ENCODE measurements at regions not wholly inside any gene's neighbourhood (a gene's known extent, or its start where the extent isn't known, plus 50 kb on each side); places are given as distances from the start of the nearest gene placed in this dataset.

DNA sequence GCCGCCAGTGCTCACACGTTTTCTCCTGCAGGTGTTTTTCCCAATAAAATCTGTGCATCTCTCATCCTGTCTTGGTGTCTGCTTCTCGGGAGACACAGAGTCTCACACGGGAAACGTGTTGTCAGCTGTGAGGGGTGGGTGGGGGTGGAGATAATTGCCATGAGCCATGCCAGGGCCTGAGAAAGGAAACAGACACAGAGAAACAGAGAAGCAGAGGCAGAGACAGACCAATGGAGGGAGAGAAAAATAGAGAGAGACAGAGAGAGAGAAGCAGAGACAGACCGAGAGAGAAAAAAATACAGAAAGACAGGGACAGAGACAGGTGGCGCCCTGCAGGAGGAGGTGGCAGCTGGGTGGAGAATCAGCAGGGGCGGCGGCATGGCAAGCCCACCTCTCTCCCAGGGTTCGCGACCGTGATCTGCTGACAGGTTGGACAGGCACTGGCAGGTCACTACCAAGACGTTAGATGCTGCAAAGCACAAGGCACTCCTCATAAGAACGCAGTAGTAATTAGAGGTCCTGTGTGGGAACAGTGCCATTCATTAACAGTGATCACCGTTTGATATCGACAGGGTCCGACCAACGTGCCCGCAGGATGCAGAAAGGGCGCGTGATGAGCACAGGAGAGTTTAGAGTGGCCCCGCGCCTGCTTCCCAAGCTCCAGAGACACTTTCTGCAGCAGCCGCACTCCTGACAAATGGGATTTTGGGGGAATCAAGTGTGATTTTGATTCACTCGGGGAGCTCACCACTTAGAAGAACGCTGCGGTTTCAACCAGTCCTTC is 70.5 kb upstream of the INSIG1 start:
- Histone ChIP-seq H4K20me1 (ENCODE audit: insufficient read depth) (no peaks in the 10 kb centered on the region), H3K79me2 (ENCODE audit: insufficient read depth, low read depth) (no peaks in the 10 kb centered on the region), H3K36me3 (ENCODE audit: insufficient read depth) (no peaks in the 10 kb centered on the region), H3K9ac (no peak overlapping the region), H2AFZ (ENCODE audit: low read depth) (no peak overlapping the region), H3K27ac (no peak overlapping the region), H3K4me1 (ENCODE audit: low read depth, poor library complexity, severe bottlenecking) (no peaks in the 10 kb centered on the region), H3K27me3 (ENCODE audit: insufficient read depth, low read depth) (no peaks in the 10 kb centered on the region; the same call in 1 of the 2 replicates), H3K4me2 (no peak overlapping the region), H3K4me3 (IDR thresholded peaks at IDR 0.05; ENCODE audit: insufficient read depth, low read depth, low read length) (no peak overlapping the region)
- no peak for TF ChIP-seq CTCF (conservative IDR thresholded peaks at IDR 0.05; ENCODE audit: low read depth, low read length)

DNA sequence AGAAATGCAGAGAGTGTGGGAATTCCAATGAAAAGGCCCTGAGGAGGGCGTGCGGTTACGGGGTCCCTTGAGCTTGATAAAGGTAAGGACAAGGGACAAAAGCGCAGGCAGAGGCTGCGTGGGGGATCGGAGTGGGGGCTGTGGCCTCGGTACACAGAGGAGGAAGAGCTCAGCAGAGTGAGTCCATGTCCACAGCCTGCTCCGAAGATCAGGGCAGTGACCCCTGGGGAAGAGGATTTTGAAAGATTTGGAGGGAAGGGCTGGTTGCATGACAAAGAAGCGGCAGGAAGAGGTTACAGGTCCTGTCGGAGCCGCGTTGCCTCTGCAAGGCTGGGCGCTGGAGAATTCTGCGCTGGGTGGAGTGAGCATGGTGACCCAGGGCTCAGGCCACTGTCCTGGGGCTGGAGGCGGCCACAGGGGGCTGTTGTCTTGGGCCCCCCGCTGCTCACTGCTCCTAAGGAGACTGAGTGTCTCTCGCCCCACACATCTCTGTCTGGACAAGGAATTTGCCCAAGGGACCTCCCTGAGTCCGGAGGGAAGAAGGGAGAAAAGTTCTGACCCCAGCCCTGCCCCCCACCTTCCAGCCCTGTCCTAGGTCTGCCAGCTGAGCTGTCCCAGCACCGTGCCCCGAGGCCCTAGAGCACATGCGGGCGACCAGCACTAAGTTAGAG is 69.8 kb upstream of the INSIG1 start:
- no peak overlapping the region for H2AFZ ChIP-seq (ENCODE audit: low read depth)
- H3K9ac ChIP-seq, result no peak overlapping the region
- no peaks in the 10 kb centered on the region for H3K36me3 ChIP-seq (ENCODE audit: insufficient read depth)
- H4K20me1 ChIP-seq (ENCODE audit: insufficient read depth), result no peaks in the 10 kb centered on the region
- H3K27ac ChIP-seq, result no peak overlapping the region
- no peaks in the 10 kb centered on the region for H3K79me2 ChIP-seq (ENCODE audit: insufficient read depth, low read depth)
- H3K4me3 ChIP-seq (IDR thresholded peaks at IDR 0.05; ENCODE audit: insufficient read depth, low read depth, low read length), result no peak overlapping the region
- no peak for TF ChIP-seq CTCF (conservative IDR thresholded peaks at IDR 0.05; ENCODE audit: low read depth, low read length)
- no peaks in the 10 kb centered on the region; the same call in 1 of the 2 replicates for H3K27me3 ChIP-seq (ENCODE audit: insufficient read depth, low read depth)
- H3K4me2 ChIP-seq, result no peak overlapping the region
- no peaks in the 10 kb centered on the region for H3K4me1 ChIP-seq (ENCODE audit: low read depth, poor library complexity, severe bottlenecking)

GRCh38 chr7:155228459-155228845 is 69.2 kb upstream of the INSIG1 start:
- H3K27ac ChIP-seq, result no peak overlapping the region
- H4K20me1 ChIP-seq (ENCODE audit: insufficient read depth), result no peaks in the 10 kb centered on the region
- no peak for TF ChIP-seq CTCF (conservative IDR thresholded peaks at IDR 0.05; ENCODE audit: low read depth, low read length)
- H3K4me1 ChIP-seq (ENCODE audit: low read depth, poor library complexity, severe bottlenecking), result no peaks in the 10 kb centered on the region
- no peak overlapping the region for H3K4me2 ChIP-seq
- H3K9ac ChIP-seq, result no peak overlapping the region
- no peaks in the 10 kb centered on the region; the same call in 1 of the 2 replicates for H3K27me3 ChIP-seq (ENCODE audit: insufficient read depth, low read depth)
- no peak overlapping the region for H3K4me3 ChIP-seq (IDR thresholded peaks at IDR 0.05; ENCODE audit: insufficient read depth, low read depth, low read length)
- no peak overlapping the region for H2AFZ ChIP-seq (ENCODE audit: low read depth)
- no peaks in the 10 kb centered on the region for H3K36me3 ChIP-seq (ENCODE audit: insufficient read depth)
- no peaks in the 10 kb centered on the region for H3K79me2 ChIP-seq (ENCODE audit: insufficient read depth, low read depth)

DNA sequence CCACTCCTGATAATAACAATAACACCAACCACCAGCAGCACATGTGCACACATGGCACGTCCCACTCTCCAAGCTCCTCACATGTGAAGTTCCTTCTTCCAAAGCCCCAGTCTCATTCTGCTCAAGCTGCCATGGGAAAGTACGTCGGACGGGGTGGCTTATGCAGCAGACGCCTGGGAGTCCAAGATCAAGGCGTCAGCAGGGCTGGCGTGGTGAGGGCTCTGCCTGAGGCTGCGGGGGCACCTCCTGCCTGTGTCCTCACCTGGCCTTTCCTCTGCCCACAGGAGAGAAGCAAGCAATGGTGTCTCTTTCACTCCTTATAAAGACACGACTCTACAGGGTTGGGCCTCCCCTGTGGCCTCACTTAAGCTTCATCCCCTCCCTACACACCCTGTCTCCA is 68.8 kb upstream of the INSIG1 start:
- Histone ChIP-seq H2AFZ (ENCODE audit: low read depth) (no peak overlapping the region), H3K4me1 (ENCODE audit: low read depth, poor library complexity, severe bottlenecking) (no peaks in the 10 kb centered on the region), H3K27me3 (ENCODE audit: insufficient read depth, low read depth) (no peaks in the 10 kb centered on the region; the same call in 1 of the 2 replicates), H3K4me2 (no peak overlapping the region), H3K9ac (no peak overlapping the region), H3K36me3 (ENCODE audit: insufficient read depth) (no peaks in the 10 kb centered on the region), H3K4me3 (IDR thresholded peaks at IDR 0.05; ENCODE audit: insufficient read depth, low read depth, low read length) (no peak overlapping the region), H4K20me1 (ENCODE audit: insufficient read depth) (no peaks in the 10 kb centered on the region), H3K79me2 (ENCODE audit: insufficient read depth, low read depth) (no peaks in the 10 kb centered on the region), H3K27ac (no peak overlapping the region)
- no peak for TF ChIP-seq CTCF (conservative IDR thresholded peaks at IDR 0.05; ENCODE audit: low read depth, low read length)

All from KMS-11 (cell line).